SK-N-SH treated with all-trans-retinoic acid at 6 μM for 48 hours (cell line): ENCODE measurements at regions not wholly inside any gene's neighbourhood (a gene's known extent, or its start where the extent isn't known, plus 50 kb on each side); places are given as distances from the start of the nearest gene placed in this dataset.

Experiments
- ATAC-seq: fragments of 200-7000 bp; cut with Tn5 transposase; 3 replicates; pipeline ENCODE4 v1.9.1; 2020; ENCODE audit warnings: mild to moderate bottlenecking, moderate library complexity
- ARNTL ChIP-seq: fragments of 450-650 bp; formaldehyde crosslinking; IDR thresholded peaks from 2 replicates; pipeline ENCODE4 v1.5.0; 2020; ENCODE audit warnings: low read depth, mild to moderate bottlenecking, moderate library complexity, borderline replicate concordance
- CSDC2 ChIP-seq: fragments of 250-450 bp; sonication (Bioruptor Pico); IDR thresholded peaks from 2 replicates; pipeline ENCODE4 v1.5.0; 2020; ENCODE audit warnings: mild to moderate bottlenecking, moderate library complexity
- CSRNP3 ChIP-seq: fragments of 250-450 bp; sonication (Bioruptor Pico); IDR thresholded peaks from 2 replicates; pipeline ENCODE4 v1.5.1; 2021; ENCODE audit warnings: mild to moderate bottlenecking, moderate library complexity
- ESRRG ChIP-seq: fragments of 250-450 bp; sonication (Bioruptor Pico); IDR thresholded peaks from 2 replicates; pipeline ENCODE4 v1.6.1; 2021; ENCODE audit warnings: mild to moderate bottlenecking
- GLIS3 ChIP-seq: fragments of 250-450 bp; sonication (Bioruptor Pico); IDR thresholded peaks from 2 replicates; pipeline ENCODE4 v1.5.0; 2020; ENCODE audit warnings: mild to moderate bottlenecking, moderate library complexity
- ISL1 ChIP-seq: fragments of 250-450 bp; sonication (Bioruptor Pico); IDR thresholded peaks from 2 replicates; pipeline ENCODE4 v2.1.2; 2022; ENCODE audit warnings: mild to moderate bottlenecking, moderate library complexity
- OSR1 ChIP-seq: fragments of 250-450 bp; sonication (Bioruptor Pico); IDR thresholded peaks from 2 replicates; pipeline ENCODE4 v1.8.0; 2022; ENCODE audit warnings: moderate library complexity, mild to moderate bottlenecking, inconsistent platforms
- PATZ1 ChIP-seq: fragments of 250-450 bp; sonication (Bioruptor Pico); IDR thresholded peaks from 2 replicates; pipeline ENCODE4 v1.8.0; 2020; ENCODE audit warnings: mild to moderate bottlenecking, moderate library complexity, borderline replicate concordance
- RARB ChIP-seq: fragments of 250-450 bp; sonication (Bioruptor Pico); IDR thresholded peaks from 2 replicates; pipeline ENCODE4 v1.8.0; 2021; ENCODE audit warnings: mild to moderate bottlenecking, moderate library complexity
- SNAI2 ChIP-seq: fragments of 250-450 bp; sonication (Bioruptor Pico); IDR thresholded peaks from 2 replicates; pipeline ENCODE4 v1.5.0; 2020; ENCODE audit warnings: mild to moderate bottlenecking, moderate library complexity
- TCF4 ChIP-seq: fragments of 250-450 bp; sonication (Bioruptor Pico); IDR thresholded peaks from 2 replicates; pipeline ENCODE4 v1.8.0; 2021; ENCODE audit warnings: mild to moderate bottlenecking, moderate library complexity, borderline replicate concordance
- TOX ChIP-seq: fragments of 250-450 bp; sonication (Bioruptor Pico); IDR thresholded peaks from 2 replicates; pipeline ENCODE4 v1.8.0; 2021; ENCODE audit warnings: mild to moderate bottlenecking, moderate library complexity, borderline replicate concordance
- TSHZ2 ChIP-seq: fragments of 250-450 bp; sonication (Bioruptor Pico); IDR thresholded peaks from 2 replicates; pipeline ENCODE4 v1.5.0; 2020; ENCODE audit warnings: mild to moderate bottlenecking, moderate library complexity
- ZC3H10 ChIP-seq: fragments of 250-450 bp; sonication (Bioruptor Pico); IDR thresholded peaks from 2 replicates; pipeline ENCODE4 v1.5.1; 2021; ENCODE audit warnings: mild to moderate bottlenecking, moderate library complexity
- ZFP3 ChIP-seq: fragments of 250-450 bp; sonication (Bioruptor Pico); IDR thresholded peaks from 2 replicates; pipeline ENCODE4 v1.5.0; 2020; ENCODE audit warnings: mild to moderate bottlenecking, moderate library complexity
- ZNF565 ChIP-seq: fragments of 450-650 bp; formaldehyde crosslinking; conservative IDR thresholded peaks from 2 replicates; pipeline ENCODE4 v1.5.0; 2020; ENCODE audit warnings: low read depth, mild to moderate bottlenecking, moderate library complexity
- ZNF70 ChIP-seq: fragments of 450-650 bp; formaldehyde crosslinking; IDR thresholded peaks from 2 replicates; pipeline ENCODE4 v1.5.0; 2020; ENCODE audit warnings: mild to moderate bottlenecking, moderate library complexity
- TF ChIP-seq, protein P1 (sequence below): fragments of 250-450 bp; sonication (Bioruptor Pico); IDR thresholded peaks from 2 replicates; pipeline ENCODE4 v1.8.0; 2021; ENCODE audit warnings: low read depth, mild to moderate bottlenecking, moderate library complexity, borderline replicate concordance
- TF ChIP-seq, protein P2 (sequence below): fragments of 250-450 bp; sonication (Bioruptor Pico); IDR thresholded peaks from 2 replicates; pipeline ENCODE4 v1.5.1; 2020; ENCODE audit warnings: low read depth, mild to moderate bottlenecking, moderate library complexity

GRCh38 chr3:139117136-139117675 lies 72.5 kb upstream of the PRR23C start:
- ATAC-seq, result no peak
- TF ChIP-seq, protein P1, sequence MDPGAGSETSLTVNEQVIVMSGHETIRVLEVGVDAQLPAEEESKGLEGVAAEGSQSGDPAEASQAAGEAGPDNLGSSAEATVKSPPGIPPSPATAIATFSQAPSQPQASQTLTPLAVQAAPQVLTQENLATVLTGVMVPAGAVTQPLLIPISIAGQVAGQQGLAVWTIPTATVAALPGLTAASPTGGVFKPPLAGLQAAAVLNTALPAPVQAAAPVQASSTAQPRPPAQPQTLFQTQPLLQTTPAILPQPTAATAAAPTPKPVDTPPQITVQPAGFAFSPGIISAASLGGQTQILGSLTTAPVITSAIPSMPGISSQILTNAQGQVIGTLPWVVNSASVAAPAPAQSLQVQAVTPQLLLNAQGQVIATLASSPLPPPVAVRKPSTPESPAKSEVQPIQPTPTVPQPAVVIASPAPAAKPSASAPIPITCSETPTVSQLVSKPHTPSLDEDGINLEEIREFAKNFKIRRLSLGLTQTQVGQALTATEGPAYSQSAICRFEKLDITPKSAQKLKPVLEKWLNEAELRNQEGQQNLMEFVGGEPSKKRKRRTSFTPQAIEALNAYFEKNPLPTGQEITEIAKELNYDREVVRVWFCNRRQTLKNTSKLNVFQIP (CRISPR knock-in tag), result no peak
- TF ChIP-seq CSRNP3 (CRISPR knock-in tag) (no peak), PATZ1 (no peak), ZNF565 (no peak), TSHZ2 (no peak), GLIS3 (CRISPR knock-in tag) (no peak), ESRRG (CRISPR knock-in tag) (no peak), TOX (no peak), ISL1 (CRISPR knock-in tag) (no peak), ZFP3 (no peak), SNAI2 (CRISPR knock-in tag) (no peak), TCF4 (CRISPR knock-in tag) (no peak), RARB (CRISPR knock-in tag) (no peak), CSDC2 (CRISPR knock-in tag) (no peak)
- TF ChIP-seq, protein P2, sequence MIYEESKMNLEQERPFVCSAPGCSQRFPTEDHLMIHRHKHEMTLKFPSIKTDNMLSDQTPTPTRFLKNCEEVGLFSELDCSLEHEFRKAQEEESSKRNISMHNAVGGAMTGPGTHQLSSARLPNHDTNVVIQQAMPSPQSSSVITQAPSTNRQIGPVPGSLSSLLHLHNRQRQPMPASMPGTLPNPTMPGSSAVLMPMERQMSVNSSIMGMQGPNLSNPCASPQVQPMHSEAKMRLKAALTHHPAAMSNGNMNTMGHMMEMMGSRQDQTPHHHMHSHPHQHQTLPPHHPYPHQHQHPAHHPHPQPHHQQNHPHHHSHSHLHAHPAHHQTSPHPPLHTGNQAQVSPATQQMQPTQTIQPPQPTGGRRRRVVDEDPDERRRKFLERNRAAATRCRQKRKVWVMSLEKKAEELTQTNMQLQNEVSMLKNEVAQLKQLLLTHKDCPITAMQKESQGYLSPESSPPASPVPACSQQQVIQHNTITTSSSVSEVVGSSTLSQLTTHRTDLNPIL, result no peak

GRCh38 chr3:139117883-139118760 lies 73.4 kb upstream of the PRR23C start:
- TF ChIP-seq ISL1 (CRISPR knock-in tag) (no peak), OSR1 (no peak), CSDC2 (CRISPR knock-in tag) (no peak), ZFP3 (no peak), ESRRG (CRISPR knock-in tag) (no peak), ZC3H10 (no peak)
- TF ChIP-seq, protein P1 (CRISPR knock-in tag), result no peak
- ATAC-seq, result no peak

DNA sequence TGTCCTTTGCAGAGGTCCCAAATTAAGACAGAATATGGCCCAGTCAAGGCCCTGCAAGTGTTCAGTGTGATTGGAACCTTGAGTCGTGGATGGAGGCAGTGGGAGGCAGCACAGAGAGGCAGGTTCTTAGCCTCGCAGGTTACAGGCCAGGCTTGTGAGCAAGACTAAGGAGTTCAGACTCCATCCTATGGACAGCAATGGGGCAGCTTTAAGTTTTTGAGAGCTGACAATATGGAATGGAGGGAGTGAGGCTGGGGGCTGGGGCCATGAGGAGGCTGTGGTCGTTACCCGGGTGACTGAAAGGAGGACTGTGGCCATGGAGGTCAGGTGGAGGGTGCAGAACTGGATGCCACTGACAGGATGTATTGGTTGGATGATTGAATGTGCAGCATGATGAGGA lies 74.1 kb upstream of the PRR23C start:
- ATAC-seq, result no peak
- TF ChIP-seq TOX, result no peak
- TF ChIP-seq CSRNP3 (CRISPR knock-in tag), result no peak
- TF ChIP-seq, protein P2, result no peak
- no peak for TF ChIP-seq ZNF70 (CRISPR knock-in tag)
- no peak for TF ChIP-seq ZNF565
- no peak for TF ChIP-seq TSHZ2
- TF ChIP-seq ARNTL (CRISPR knock-in tag), result no peak
- TF ChIP-seq CSDC2 (CRISPR knock-in tag), result no peak
